MM.1S (cell line): ENCODE measurements at regions not wholly inside any gene's neighbourhood (a gene's known extent, or its start where the extent isn't known, plus 50 kb on each side); places are given as distances from the start of the nearest gene placed in this dataset.

Experiments
- CTCF ChIP-seq: fragments of 300-600 bp; sonication (generic); IDR thresholded peaks from 2 replicates; pipeline ENCODE4 v1.5.1; 2016; ENCODE audit warnings: antibody characterized with exemption, low read length, mixed read lengths
- EZH2 ChIP-seq: fragments of 300-600 bp; sonication (generic); optimal IDR thresholded peaks from 2 replicates; pipeline ENCODE3; 2017; ENCODE audit warnings: low read depth, mild to moderate bottlenecking, antibody characterized with exemption, low read length, mixed read lengths
- EZH2phosphoT487 ChIP-seq: fragments of 300-600 bp; sonication (generic); IDR thresholded peaks from 2 replicates; pipeline ENCODE4 v1.6.1; 2018; ENCODE audit warnings: antibody characterized with exemption, low read length

DNA sequence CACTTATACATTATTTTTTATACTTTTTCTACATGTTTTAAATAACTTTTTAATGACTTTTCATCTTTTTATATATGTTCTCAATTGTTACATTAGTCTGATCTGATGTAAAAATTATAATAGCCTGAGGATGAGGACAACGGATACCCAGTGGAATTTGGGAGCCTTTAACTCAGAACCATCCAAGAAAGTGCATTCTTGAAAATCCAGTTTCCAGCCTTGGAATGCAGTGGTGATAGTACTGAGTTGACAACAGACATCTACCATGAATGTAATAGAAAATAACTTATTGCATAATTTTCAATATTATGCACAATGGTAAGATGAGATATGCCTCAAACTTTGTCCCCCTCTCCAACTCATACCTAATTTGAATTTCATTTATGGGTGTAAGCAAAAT lies 120.7 kb upstream of the ZC3H15 start:
- TF ChIP-seq CTCF (no peak), EZH2 (no peak), EZH2phosphoT487 (no peak)
